HepG2 (cell line): ENCODE measurements at regions not wholly inside any gene's neighbourhood (a gene's known extent, or its start where the extent isn't known, plus 50 kb on each side); places are given as distances from the start of the nearest gene placed in this dataset.

ENCODE experiments used
- EED ChIP-seq: sonication (generic); formaldehyde crosslinking; IDR thresholded peaks from 2 replicates; pipeline ENCODE4 v1.5.0; 2020; ENCODE audit warnings: mild to moderate bottlenecking, missing genetic modification reagents
- EHMT2 ChIP-seq: fragments of 200-600 bp; sonication (generic); IDR thresholded peaks from 2 replicates; pipeline ENCODE4 v1.7.0; 2017; ENCODE audit warnings: antibody characterized with exemption, low read depth, low read length, borderline replicate concordance
- FOSL2 ChIP-seq: sonication (generic); formaldehyde crosslinking; IDR thresholded peaks from 2 replicates; pipeline ENCODE4 v1.4.0; 2020; ENCODE audit warnings: missing genetic modification reagents
- HIVEP1 ChIP-seq: sonication (generic); formaldehyde crosslinking; IDR thresholded peaks from 2 replicates; pipeline ENCODE4 v1.4.0; 2020; ENCODE audit warnings: mild to moderate bottlenecking, missing genetic modification reagents
- HMG20A ChIP-seq: IDR thresholded peaks from 2 replicates; pipeline ENCODE4 v1.6.1; 2016; ENCODE audit warnings: borderline replicate concordance
- LCORL ChIP-seq, 2 experiments: fragments of 450-650 bp in 1 of 2; sonication (generic) in 1 of 2; formaldehyde crosslinking in 1 of 2; IDR thresholded peaks; 2 replicates each; pipeline versions ENCODE4 v1.5.0 to v1.6.1; 2017 to 2020; ENCODE audit warnings: antibody characterized with exemption in 1 of 2, missing genetic modification reagents in 1 of 2
- POGZ ChIP-seq: sonication (generic); formaldehyde crosslinking; IDR thresholded peaks from 2 replicates; pipeline ENCODE4 v1.4.0; 2020; ENCODE audit warnings: mild to moderate bottlenecking, missing genetic modification reagents
- POLR2A ChIP-seq, 2 experiments: IDR thresholded peaks; 2 replicates each; pipeline ENCODE4 v1.6.1; 2011; ENCODE audit warnings: low read depth in 2 of 2, low read length in 2 of 2, mild to moderate bottlenecking in 1 of 2, moderate library complexity in 1 of 2; ENCODE audit not compliant: insufficient read depth in 1 of 2
- POLR2AphosphoS2 ChIP-seq: IDR thresholded peaks from 2 replicates; pipeline ENCODE4 v1.6.1; 2011; ENCODE audit warnings: low read depth, low read length, improper control_type of control experiment
- RBFOX2 ChIP-seq: fragments of 200-400 bp; formaldehyde crosslinking; IDR thresholded peaks from 2 replicates; pipeline ENCODE4 v1.6.1; 2017; ENCODE audit warnings: low read depth, mild to moderate bottlenecking, low read length
- STAG1 ChIP-seq: sonication (generic); formaldehyde crosslinking; IDR thresholded peaks from 2 replicates; pipeline ENCODE4 v1.4.0; 2020; ENCODE audit warnings: missing genetic modification reagents
- YEATS4 ChIP-seq: sonication (generic); formaldehyde crosslinking; IDR thresholded peaks from 2 replicates; pipeline ENCODE4 v1.4.0; 2020; ENCODE audit warnings: missing genetic modification reagents, borderline replicate concordance
- ZBTB10 ChIP-seq: sonication (generic); formaldehyde crosslinking; IDR thresholded peaks from 2 replicates; pipeline ENCODE4 v1.4.0; 2020; ENCODE audit warnings: missing genetic modification reagents, borderline replicate concordance
- ZBTB43 ChIP-seq: sonication (generic); formaldehyde crosslinking; conservative IDR thresholded peaks from 2 replicates; pipeline ENCODE4 v1.4.0; 2020; ENCODE audit warnings: missing genetic modification reagents
- ZFAT ChIP-seq: sonication (generic); formaldehyde crosslinking; conservative IDR thresholded peaks from 2 replicates; pipeline ENCODE4 v1.8.1; 2023; ENCODE audit warnings: missing genetic modification reagents, inconsistent platforms
- ZFP91 ChIP-seq: sonication (generic); formaldehyde crosslinking; IDR thresholded peaks from 2 replicates; pipeline ENCODE4 v1.9.0; 2022; ENCODE audit warnings: missing genetic modification reagents, mild to moderate bottlenecking, borderline replicate concordance
- ZNF143 ChIP-seq: sonication (generic); formaldehyde crosslinking; IDR thresholded peaks from 2 replicates; pipeline ENCODE4 v1.4.0; 2020; ENCODE audit warnings: missing genetic modification reagents
- ZNF678 ChIP-seq: sonication (generic); formaldehyde crosslinking; IDR thresholded peaks from 2 replicates; pipeline ENCODE4 v1.4.0; 2020; ENCODE audit warnings: mild to moderate bottlenecking, missing genetic modification reagents
- ZNF781 ChIP-seq: sonication (generic); formaldehyde crosslinking; IDR thresholded peaks from 2 replicates; pipeline ENCODE4 v1.5.1; 2020; ENCODE audit warnings: borderline replicate concordance, mild to moderate bottlenecking, missing genetic modification reagents; ENCODE audit errors: not compliant biosample characterization
- ZNF788 ChIP-seq: sonication (generic); formaldehyde crosslinking; IDR thresholded peaks from 2 replicates; pipeline ENCODE4 v1.5.0; 2020; ENCODE audit warnings: mild to moderate bottlenecking, missing genetic modification reagents, borderline replicate concordance
- ZXDC ChIP-seq: sonication (generic); formaldehyde crosslinking; IDR thresholded peaks from 2 replicates; pipeline ENCODE4 v1.5.0; 2020; ENCODE audit warnings: mild to moderate bottlenecking, missing genetic modification reagents

GRCh38 chrX:41001327-41001726 is 83.9 kb upstream of the USP9X start (continued):
- TF ChIP-seq ZBTB10 (CRISPR knock-in tag) (no peak), STAG1 (CRISPR knock-in tag) (peak; percentile 81), POGZ (0 out of 2 replicates have a peak, but pooled peaks have one; percentile 32), ZNF143 (CRISPR knock-in tag) (no peak), ZNF678 (no peak), YEATS4 (CRISPR knock-in tag) (0 out of 2 replicates have a peak, but pooled peaks have one; percentile 17), LCORL (IDR thresholded peaks at IDR 0.05) (no peak), LCORL (CRISPR knock-in tag; IDR thresholded peaks at IDR 0.05) (peak; percentile 6; the same call in 1 of the 2 replicates), POLR2A (IDR thresholded peaks at IDR 0.05; ENCODE audit: insufficient read depth in 1 of 2, low read depth in 2 of 2, low read length in 2 of 2) (peak in 1 of 2 experiments; percentile 29; a peak in 1 of 4 replicates), ZNF781 (CRISPR knock-in tag) (no peak), RBFOX2 (no peak), EED (CRISPR knock-in tag) (no peak), ZBTB43 (no peak), FOSL2 (CRISPR knock-in tag) (peak; percentile 42; the same call in 1 of the 2 replicates), EHMT2 (no peak), ZFP91 (no peak), HMG20A (CRISPR knock-in tag) (no peak), HIVEP1 (CRISPR knock-in tag) (no peak), ZNF788 (CRISPR knock-in tag) (peak; percentile 33; the same call in 1 of the 2 replicates), ZXDC (CRISPR knock-in tag) (no peak), ZFAT (no peak), POLR2AphosphoS2 (no peak)
